Upper lobe of right lung (tissue), 1 donor: ENCODE measurements at regions not wholly inside any gene's neighbourhood (a gene's known extent, or its start where the extent isn't known, plus 50 kb on each side); places are given as distances from the start of the nearest gene placed in this dataset.

Experiments
- ATAC-seq: fragments of 200-7000 bp; cut with Tn5 transposase; one replicate; pipeline ENCODE4 v1.9.1; 2020; ENCODE audit warnings: mild to moderate bottlenecking, moderate library complexity
- DNase-seq: peaks from one replicate; pipeline ENCODE4 v3.0.0-alpha.2; 2020
- H3K27ac ChIP-seq: fragments of 200-600 bp; one replicate; pipeline ENCODE4 v1.8.0; 2022
- H3K27me3 ChIP-seq: fragments of 200-600 bp; one replicate; pipeline ENCODE4 v1.8.0; 2022; ENCODE audit warnings: mild to moderate bottlenecking
- H3K36me3 ChIP-seq: fragments of 200-600 bp; one replicate; pipeline ENCODE4 v1.8.0; 2022
- H3K4me1 ChIP-seq: fragments of 200-600 bp; one replicate; pipeline ENCODE4 v1.8.0; 2022
- H3K4me3 ChIP-seq: fragments of 200-600 bp; one replicate; pipeline ENCODE4 v1.8.0; 2022; ENCODE audit warnings: mild to moderate bottlenecking
- H3K9me3 ChIP-seq: fragments of 200-600 bp; one replicate; pipeline ENCODE4 v1.8.0; 2022
- intact Hi-C: fragments of 100-400 bp; cut with DNase I; formaldehyde crosslinking; loops from one replicate; pipeline ENCODE4 v1.11.0; 2022
- TF ChIP-seq, protein P1 (sequence below): fragments of 200-600 bp; IDR thresholded peaks from one replicate; pipeline ENCODE4 v1.8.0; 2022; ENCODE audit warnings: antibody characterized with exemption
- donor health status: DM: no; HTN: yes; CAD: no; lungs with severe emphysema.

DNA sequence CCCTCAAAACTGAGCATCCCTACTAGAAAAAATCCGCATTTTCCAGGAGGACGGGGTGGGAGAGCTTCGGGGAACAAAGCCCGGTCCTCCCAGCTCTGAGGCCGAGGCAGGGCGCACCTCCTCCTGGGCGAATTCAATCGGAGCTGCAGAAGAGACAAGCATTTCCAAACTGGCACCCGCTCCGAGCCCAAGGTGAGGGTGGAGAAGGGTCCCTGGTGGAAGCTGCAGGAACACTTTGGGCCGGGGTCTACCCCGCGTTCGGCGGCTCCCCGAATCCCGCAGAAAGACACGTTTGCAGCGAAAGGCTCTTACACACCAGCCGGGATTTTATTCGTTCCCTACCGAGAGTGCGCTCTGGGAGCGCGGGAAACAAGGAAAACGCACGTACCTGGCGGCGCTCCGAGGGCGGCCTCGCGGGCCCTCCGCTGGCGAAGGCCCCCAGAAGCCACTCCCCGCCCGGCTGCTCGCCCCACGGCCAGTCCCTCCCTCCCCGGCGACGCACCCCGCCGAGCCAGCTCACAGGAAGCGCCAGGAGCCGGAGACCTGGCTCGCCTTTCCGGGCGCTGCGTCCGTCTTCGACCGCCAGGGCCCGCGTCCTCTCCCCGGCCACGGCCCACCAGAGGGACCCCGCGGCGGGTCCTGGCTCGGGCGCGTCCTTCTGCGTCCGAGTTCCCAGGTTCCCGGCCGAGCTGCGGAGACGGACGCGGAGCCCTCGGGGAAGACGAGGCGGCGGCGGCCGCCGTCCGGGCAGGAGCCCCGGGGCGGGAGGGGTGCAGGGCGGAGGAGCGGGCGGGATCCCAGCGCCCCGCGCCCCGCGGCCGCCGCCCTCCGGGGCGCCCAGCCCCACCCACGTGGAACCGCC is 49.8 kb upstream of the BAHCC1 start:
- peak overlapping the region; percentile 93 for H3K27ac ChIP-seq
- no peaks in the 10 kb centered on the region for H3K9me3 ChIP-seq
- H3K4me3 ChIP-seq: peak overlapping the region; percentile 88
- intact Hi-C loops: no loop called here
- no peaks in the 10 kb centered on the region for H3K36me3 ChIP-seq
- TF ChIP-seq, protein P1, sequence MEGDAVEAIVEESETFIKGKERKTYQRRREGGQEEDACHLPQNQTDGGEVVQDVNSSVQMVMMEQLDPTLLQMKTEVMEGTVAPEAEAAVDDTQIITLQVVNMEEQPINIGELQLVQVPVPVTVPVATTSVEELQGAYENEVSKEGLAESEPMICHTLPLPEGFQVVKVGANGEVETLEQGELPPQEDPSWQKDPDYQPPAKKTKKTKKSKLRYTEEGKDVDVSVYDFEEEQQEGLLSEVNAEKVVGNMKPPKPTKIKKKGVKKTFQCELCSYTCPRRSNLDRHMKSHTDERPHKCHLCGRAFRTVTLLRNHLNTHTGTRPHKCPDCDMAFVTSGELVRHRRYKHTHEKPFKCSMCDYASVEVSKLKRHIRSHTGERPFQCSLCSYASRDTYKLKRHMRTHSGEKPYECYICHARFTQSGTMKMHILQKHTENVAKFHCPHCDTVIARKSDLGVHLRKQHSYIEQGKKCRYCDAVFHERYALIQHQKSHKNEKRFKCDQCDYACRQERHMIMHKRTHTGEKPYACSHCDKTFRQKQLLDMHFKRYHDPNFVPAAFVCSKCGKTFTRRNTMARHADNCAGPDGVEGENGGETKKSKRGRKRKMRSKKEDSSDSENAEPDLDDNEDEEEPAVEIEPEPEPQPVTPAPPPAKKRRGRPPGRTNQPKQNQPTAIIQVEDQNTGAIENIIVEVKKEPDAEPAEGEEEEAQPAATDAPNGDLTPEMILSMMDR: peak; percentile 33
- no peaks in the 10 kb centered on the region for H3K27me3 ChIP-seq
- DNase-seq (peak; percentile 97), ATAC-seq (peak; percentile 73)
- H3K4me1 ChIP-seq: peaks cover 25% of the 10 kb centered on the region
